GM12873 (cell line): ENCODE measurements at regions not wholly inside any gene's neighbourhood (a gene's known extent, or its start where the extent isn't known, plus 50 kb on each side); places are given as distances from the start of the nearest gene placed in this dataset.

Source experiments
- CTCF ChIP-seq: IDR thresholded peaks from 2 replicates; pipeline ENCODE4 v1.5.1; 2012; ENCODE audit warnings: low read depth, mild to moderate bottlenecking, moderate library complexity, low read length, control low read depth; ENCODE audit not compliant: insufficient read depth; ENCODE audit errors: missing control alignments

DNA sequence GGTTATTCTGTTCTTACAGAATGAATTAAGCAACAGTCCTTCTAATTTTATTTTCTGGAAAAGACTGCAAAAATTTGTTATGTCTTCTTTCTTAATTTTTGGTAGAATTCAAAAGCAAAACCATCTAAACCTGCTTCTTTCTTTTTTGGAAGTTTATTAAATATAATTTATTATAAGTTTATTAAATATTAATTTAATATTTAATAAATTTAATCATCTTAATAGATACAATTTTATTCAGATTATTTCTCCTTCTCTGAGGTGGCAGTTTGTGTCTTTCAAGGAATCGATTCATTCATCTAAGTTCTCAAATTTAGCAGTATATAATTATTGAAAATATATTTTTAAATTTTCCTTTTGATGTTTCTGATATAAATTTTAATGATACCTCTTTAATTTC lies 837.5 kb upstream of the LRRC4C start:
- no peak for TF ChIP-seq CTCF

DNA sequence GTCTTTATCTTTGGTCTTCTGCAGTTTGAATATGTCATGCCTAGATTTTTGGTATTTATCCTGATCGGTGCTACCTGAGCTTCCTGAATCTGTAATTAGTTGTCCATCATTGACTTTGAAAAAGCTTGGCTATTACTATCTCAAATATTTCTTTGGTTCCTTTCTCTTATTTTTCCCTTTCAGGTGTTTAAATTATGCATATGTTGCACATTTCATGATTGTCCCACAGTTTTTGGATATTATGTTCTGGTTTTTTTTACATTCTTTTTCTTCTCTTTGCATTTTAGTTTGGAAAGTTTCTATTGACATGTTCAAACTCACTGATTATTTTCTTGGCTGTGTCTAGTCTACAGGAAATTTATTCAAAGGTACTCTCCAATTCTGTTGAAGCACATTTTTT lies 840.3 kb upstream of the LRRC4C start:
- TF ChIP-seq CTCF: no peak

- TF ChIP-seq CTCF: no peak
Measured at GRCh38 chr11:42301777-42302176, 842.3 kb upstream of the LRRC4C start.

- no peak for TF ChIP-seq CTCF
Measured at GRCh38 chr11:42311514-42311913, 852.1 kb upstream of the LRRC4C start.

- TF ChIP-seq CTCF: no peak
Measured at GRCh38 chr11:42311944-42312343, 852.5 kb upstream of the LRRC4C start.

DNA sequence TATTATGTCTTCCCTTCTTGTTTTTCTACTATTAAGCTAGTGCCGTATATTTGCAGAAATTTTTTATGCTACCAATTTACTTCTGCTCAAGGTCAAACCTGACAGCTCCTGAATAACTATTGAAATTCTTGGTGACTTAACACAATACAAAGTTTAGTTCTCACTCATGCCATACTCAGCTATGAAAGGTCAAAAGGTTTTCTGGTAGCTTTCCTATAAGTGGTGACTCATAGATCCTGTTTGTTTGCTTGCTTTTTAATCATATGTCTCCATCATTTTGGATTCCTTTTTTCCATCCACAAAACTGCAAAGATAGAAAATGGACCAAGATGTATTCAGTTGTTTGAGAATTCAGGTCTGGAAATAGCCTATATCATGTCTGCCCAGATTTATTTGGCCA lies 855.8 kb upstream of the LRRC4C start:
- no peak for TF ChIP-seq CTCF

- no peak for TF ChIP-seq CTCF
Measured at GRCh38 chr11:42315846-42316245, 856.4 kb upstream of the LRRC4C start.

GRCh38 chr11:42319921-42320320 lies 860.5 kb upstream of the LRRC4C start:
- TF ChIP-seq CTCF: no peak
